HepG2 (cell line): ENCODE measurements at regions not wholly inside any gene's neighbourhood (a gene's known extent, or its start where the extent isn't known, plus 50 kb on each side); places are given as distances from the start of the nearest gene placed in this dataset.

Source experiments
- ATAC-seq: fragments of 200-7000 bp; cut with Tn5 transposase; 3 replicates; pipeline ENCODE4 v1.9.1; 2020; ENCODE audit warnings: mild to moderate bottlenecking, moderate library complexity
- BruUV-seq: library from RNA; stranded (reverse); fragments of 400-500 nt; replicated peaks from 2 replicates; lab custom pipeline; 2021; lab: Mats Ljungman, UMichigan
- CTCF ChIA-PET: fragments of 300-600 bp; formaldehyde crosslinking; extraction: SDS; loops from one replicate; lab custom pipeline; 2021; ENCODE audit warnings: low total read pairs, inconsistent platforms, low intra/inter-chr PET ratio; lab: Yijun Ruan, JAX
- POLR2A ChIA-PET: fragments of 350-600 bp; sonication (Branson Sonifier 250); formaldehyde crosslinking; loops from one replicate; lab custom pipeline; 2020; ENCODE audit warnings: antibody characterized with exemption, inconsistent platforms; lab: Yijun Ruan, JAX
- DNase-seq: peaks from one replicate; pipeline ENCODE4 v3.0.0-alpha.2; 2015; ENCODE audit warnings: low spot score
- FAIRE-seq: peaks from 3 replicates; lab custom pipeline; 2011; peaks lifted over from hg19 to GRCh38; lab: Jason Lieb, UNC
- H2AFZ ChIP-seq: one replicate; pipeline ENCODE4 v1.6.1; 2011; ENCODE audit warnings: low read length, inconsistent platforms
- H3K27ac ChIP-seq: fragments of 300-600 bp; 3 replicates; pipeline ENCODE4 v1.8.0; 2011; ENCODE audit warnings: mixed run types, mild to moderate bottlenecking, mixed read lengths, low read length, inconsistent platforms; ENCODE audit not compliant: insufficient read depth; ENCODE audit errors: extremely low read length
- H3K27me3 ChIP-seq, 2 experiments: fragments of 200-600 bp in 1 of 2; 2 replicates in 1 of 2; 3 replicates in 1 of 2; pipeline versions ENCODE4 v1.6.0 to v1.8.0; 2011; ENCODE audit warnings: low read length in 2 of 2, mild to moderate bottlenecking in 2 of 2, moderate library complexity in 2 of 2, inconsistent platforms in 1 of 2; ENCODE audit not compliant: insufficient read depth in 2 of 2, control insufficient read depth in 1 of 2
- H3K36me3 ChIP-seq, 2 experiments: fragments of 200-600 bp in 1 of 2; replicated peaks in 1 of 2; 2 replicates in 1 of 2; 3 replicates in 1 of 2; pipeline versions ENCODE4 v1.5.1 to v1.8.0; 2011; ENCODE audit warnings: low read length in 2 of 2, inconsistent platforms in 1 of 2; ENCODE audit not compliant: insufficient read depth in 2 of 2, control insufficient read depth in 1 of 2
- H3K4me1 ChIP-seq: 2 replicates; pipeline ENCODE4 v1.5.1; 2012; ENCODE audit warnings: low read length, inconsistent platforms; ENCODE audit not compliant: insufficient read depth
- H3K4me2 ChIP-seq: 2 replicates; pipeline ENCODE4 v1.6.0; 2011; ENCODE audit warnings: low read depth, low read length, inconsistent platforms
- H3K4me3 ChIP-seq, 3 experiments: fragments of 200-600 bp in 1 of 3; sonication (generic), shearing (Covaris generic) in 1 of 3; replicated peaks in 1 of 3; 2 replicates each; pipeline ENCODE4 v1.5.1; 2011 to 2016; ENCODE audit warnings: low read length in 3 of 3, inconsistent platforms in 2 of 3, low read depth in 2 of 3, mild to moderate bottlenecking in 2 of 3, control low read depth in 1 of 3, mixed read lengths in 1 of 3; ENCODE audit not compliant: insufficient read depth in 1 of 3
- H3K79me2 ChIP-seq: one replicate; pipeline ENCODE4 v1.6.1; 2011; ENCODE audit warnings: low read length, inconsistent platforms; ENCODE audit not compliant: insufficient read depth
- H3K9ac ChIP-seq: 2 replicates; pipeline ENCODE4 v1.6.0; 2011; ENCODE audit warnings: mild to moderate bottlenecking, low read depth, low read length, inconsistent platforms; ENCODE audit not compliant: insufficient read depth
- H3K9me3 ChIP-seq: 2 replicates; pipeline ENCODE4 v1.5.1; 2012; ENCODE audit warnings: mild to moderate bottlenecking, low read length
- H4K20me1 ChIP-seq: 2 replicates; pipeline ENCODE4 v1.6.0; 2011; ENCODE audit warnings: inconsistent platforms, mild to moderate bottlenecking, low read length, moderate library complexity; ENCODE audit not compliant: insufficient read depth
- CEBPB ChIP-seq: IDR thresholded peaks from 2 replicates; pipeline ENCODE4 v1.6.1; 2011; ENCODE audit warnings: low read depth, low read length, improper control_type of control experiment, borderline replicate concordance
- PHF20 ChIP-seq: sonication (generic); formaldehyde crosslinking; IDR thresholded peaks from 2 replicates; pipeline ENCODE4 v1.5.0; 2020; ENCODE audit warnings: mild to moderate bottlenecking, missing genetic modification reagents
- ZNF839 ChIP-seq: sonication (generic); formaldehyde crosslinking; IDR thresholded peaks from 2 replicates; pipeline ENCODE4 v1.4.0; 2020; ENCODE audit warnings: missing genetic modification reagents, mild to moderate bottlenecking, borderline replicate concordance
- WGBS: methylation state at CpG from one replicate; pipeline ENCODE4 v1.1.6; 2017; ENCODE audit warnings: low lambda C conversion rate; 5-methylcytosine and 5-hydroxymethylcytosine counted together
- in situ Hi-C: cut with HindIII; loops from 2 replicates; pipeline ENCODE4 v1.10.0; 2017; ENCODE audit warnings: low pct_unique_long_range_greater_than_20kb; ENCODE audit not compliant: extremely low pct_ligation_motif_present
- intact Hi-C: fragments of 100-400 bp; cut with micrococcal nuclease; formaldehyde crosslinking; loops from one replicate; pipeline ENCODE4 v1.10.0; 2022; ENCODE audit not compliant: unreplicated experiment

- H4K20me1 ChIP-seq: no peaks in the 10 kb centered on the region
- H3K4me1 ChIP-seq: no peaks in the 10 kb centered on the region
- no peak for FAIRE-seq
- H3K36me3 ChIP-seq: no peaks in the 10 kb centered on the region
- ChIA-PET CTCF (no interaction called here), POLR2A (no interaction called here)
- DNase-seq: no peak
- no peak overlapping the region for H3K4me3 ChIP-seq
- in situ Hi-C loops (no loop called here), intact Hi-C loops (no loop called here)
- peaks cover 66% of the 10 kb centered on the region for H3K9me3 ChIP-seq
- 0% methylated on average over 1 of the region's 1 CpG for WGBS
- BruUV-seq: no TSS peak
- H3K79me2 ChIP-seq: no peaks in the 10 kb centered on the region
- no peak overlapping the region for H3K27ac ChIP-seq
- no peaks in the 10 kb centered on the region for H3K27me3 ChIP-seq
- no peak for ATAC-seq
- H3K9ac ChIP-seq: no peak overlapping the region
- peak; percentile 30; the same call in 1 of the 2 replicates for TF ChIP-seq CEBPB
- TF ChIP-seq ZNF839 (CRISPR knock-in tag): no peak
- no peak overlapping the region for H2AFZ ChIP-seq
- H3K4me2 ChIP-seq: no peak overlapping the region
Measured at GRCh38 chr11:91979775-91980174, 244.8 kb upstream of the FAT3 start.

DNA sequence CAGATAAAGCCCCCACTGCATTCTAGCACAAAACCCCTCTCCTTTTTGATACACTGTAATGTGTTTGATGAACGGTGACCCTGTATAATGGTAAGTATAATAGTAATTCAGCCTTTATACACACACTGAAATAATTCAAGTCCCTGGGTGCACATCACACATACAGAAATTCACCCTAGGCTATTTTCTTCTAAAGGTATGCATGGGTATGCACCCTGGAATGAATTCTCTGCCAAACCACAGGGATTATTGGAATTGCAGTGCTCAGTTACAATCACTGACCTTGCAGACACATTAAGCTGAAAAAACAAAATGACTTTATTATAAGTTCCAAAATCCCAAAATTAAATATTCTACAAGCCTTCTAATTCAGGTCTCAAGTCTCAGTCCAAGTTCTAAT lies 245.9 kb upstream of the FAT3 start:
- no peak for DNase-seq
- in situ Hi-C loops: no loop called here
- H3K4me3 ChIP-seq: no peak overlapping the region
- H4K20me1 ChIP-seq: no peaks in the 10 kb centered on the region
- H3K9me3 ChIP-seq: peaks cover 57% of the 10 kb centered on the region
- H3K36me3 ChIP-seq: no peaks in the 10 kb centered on the region
- BruUV-seq: no TSS peak
- no peaks in the 10 kb centered on the region for H3K4me1 ChIP-seq
- CTCF ChIA-PET: no interaction called here
- POLR2A ChIA-PET: no interaction called here
- no peaks in the 10 kb centered on the region for H3K79me2 ChIP-seq
- no peak overlapping the region for H3K4me2 ChIP-seq
- intact Hi-C loops: no loop called here
- no peak overlapping the region for H3K27ac ChIP-seq
- TF ChIP-seq PHF20: no peak
- WGBS: 0% methylated on average over 1 of the region's 1 CpG
- no peak for FAIRE-seq
- no peaks in the 10 kb centered on the region for H3K27me3 ChIP-seq
- H2AFZ ChIP-seq: no peak overlapping the region
- ATAC-seq: no peak
- no peak overlapping the region for H3K9ac ChIP-seq
